ENCODE measurements at regions not wholly inside any gene's neighbourhood (a gene's known extent, or its start where the extent isn't known, plus 50 kb on each side); places are given as distances from the start of the nearest gene placed in this dataset.

DNA sequence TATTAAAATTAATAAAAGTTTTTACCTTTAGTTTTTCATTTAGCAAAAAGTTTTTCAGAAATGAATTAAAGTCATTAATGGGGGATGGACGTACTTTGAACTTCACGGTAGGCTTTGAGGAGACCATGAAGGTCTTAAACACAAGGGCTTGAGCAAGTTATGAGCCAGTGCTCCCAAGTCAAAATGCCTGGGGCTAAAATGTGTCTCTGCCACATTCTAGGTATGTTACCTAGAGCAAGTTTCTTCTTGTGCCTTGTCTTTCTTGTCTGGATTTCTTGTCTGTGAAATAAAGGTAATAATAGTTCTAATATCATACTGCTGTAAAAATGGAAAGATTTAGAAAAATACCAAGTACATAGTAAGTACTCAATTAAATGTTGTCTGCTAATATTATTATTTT, 132.7 kb upstream of the USP15 start:
- no peak for DNase-seq (ENCODE audit: low spot score)

DNA sequence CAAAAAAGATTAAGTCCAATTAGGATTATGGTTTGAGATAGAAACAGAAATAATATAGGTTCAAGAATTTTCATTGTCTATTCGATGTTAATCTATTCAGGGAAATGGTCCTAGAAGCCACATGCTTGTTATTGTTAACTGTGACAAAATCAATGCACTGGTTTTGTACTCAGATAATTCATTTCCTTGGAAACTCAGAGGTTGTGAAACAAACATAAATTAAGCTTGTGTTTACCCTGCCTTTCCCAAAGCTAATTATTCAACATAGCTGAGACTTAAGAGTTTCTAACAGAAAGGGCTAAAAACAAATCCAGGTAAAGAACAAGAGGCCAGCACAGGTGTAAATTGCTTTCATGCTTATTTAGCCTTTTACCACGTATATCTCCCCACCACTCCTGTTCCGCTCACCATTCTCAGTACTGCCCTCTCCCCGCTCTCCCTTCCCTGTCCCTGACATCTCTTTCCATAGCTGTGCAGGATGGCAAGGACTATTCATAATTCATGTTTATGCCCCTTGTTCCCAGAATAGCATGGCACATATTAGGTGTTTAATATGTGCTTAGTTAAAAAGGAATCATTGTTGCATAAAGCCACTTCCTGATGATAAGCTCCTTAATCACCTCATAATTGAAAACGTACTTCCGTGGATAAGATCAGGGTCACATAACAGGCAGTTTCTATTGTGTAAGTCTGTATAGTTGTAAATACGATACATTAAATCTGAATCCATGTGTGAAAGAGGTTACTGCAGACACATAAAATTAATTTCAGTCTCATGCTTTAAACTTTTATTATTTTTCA, 131.8 kb upstream of the USP15 start:
- DNase-seq (ENCODE audit: low spot score) = no peak

GRCh38 chr12:62129291-62129690, 130.9 kb upstream of the USP15 start:
- DNase-seq (ENCODE audit: low spot score) = no peak

DNA sequence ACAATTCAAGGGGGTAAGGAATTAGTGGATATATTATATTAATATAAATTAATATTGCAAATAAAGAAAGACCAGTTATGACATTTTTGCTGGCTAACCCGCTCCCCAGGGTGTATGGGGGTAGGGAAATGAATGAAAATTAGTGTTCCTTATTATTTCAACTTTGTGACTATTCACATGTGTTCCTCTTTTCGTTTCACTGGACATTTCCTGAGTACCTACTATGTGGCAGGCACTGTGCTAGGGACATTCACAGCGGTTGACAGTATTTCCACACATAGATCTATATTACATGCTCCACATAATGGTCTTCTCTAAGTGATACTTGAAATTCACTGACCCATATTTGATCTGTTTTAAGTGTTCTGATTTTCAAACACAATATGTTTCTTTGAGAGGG, 129.8 kb upstream of the USP15 start:
- DNase-seq (ENCODE audit: low spot score) = no peak

- DNase-seq (ENCODE audit: low spot score) = no peak
Measured at GRCh38 chr12:62130834-62131552, 129.2 kb upstream of the USP15 start.

DNA sequence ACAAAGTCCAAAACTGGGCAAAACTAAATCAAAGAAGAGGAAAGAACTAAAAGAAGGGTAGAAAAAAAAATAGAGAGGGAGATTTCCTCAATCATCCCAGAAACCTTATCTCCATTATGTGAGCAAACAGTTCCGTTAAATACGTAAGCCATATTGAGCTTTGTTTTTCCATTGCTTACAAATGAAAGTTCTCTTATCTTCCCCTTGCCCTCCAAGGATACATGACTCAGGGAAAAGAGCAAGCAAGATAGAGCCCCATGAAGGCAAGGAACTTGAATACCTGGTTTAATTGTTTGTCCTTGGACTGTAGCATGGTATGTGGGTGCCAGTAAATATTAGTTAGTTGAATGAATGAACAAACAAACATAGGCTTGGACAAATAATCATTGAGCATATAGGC, 126.8 kb upstream of the USP15 start:
- DNase-seq (ENCODE audit: low spot score) = no peak

- no peak for DNase-seq (ENCODE audit: low spot score)
Measured at GRCh38 chr12:62135553-62136200, 124.5 kb upstream of the USP15 start.

DNA sequence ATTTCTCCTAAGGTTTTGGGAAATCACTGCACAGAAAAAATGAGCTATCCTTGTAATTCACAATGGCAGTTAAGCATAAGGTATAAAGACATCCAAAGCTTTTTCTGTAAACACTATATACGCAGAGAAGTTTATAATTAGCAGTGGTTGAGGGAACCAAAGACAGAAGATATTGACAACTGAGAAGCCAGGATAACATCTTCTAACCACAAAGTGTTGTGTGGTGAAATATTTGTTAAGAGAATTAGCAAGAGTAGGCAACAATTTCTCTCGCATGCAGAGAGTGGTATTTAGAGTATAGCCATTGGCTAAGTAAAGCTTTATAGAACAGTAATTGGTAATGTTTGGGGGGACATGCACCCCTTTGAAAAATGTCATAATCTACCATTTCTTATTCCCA, 123.7 kb upstream of the USP15 start:
- no peak for DNase-seq (ENCODE audit: low spot score)

DNA sequence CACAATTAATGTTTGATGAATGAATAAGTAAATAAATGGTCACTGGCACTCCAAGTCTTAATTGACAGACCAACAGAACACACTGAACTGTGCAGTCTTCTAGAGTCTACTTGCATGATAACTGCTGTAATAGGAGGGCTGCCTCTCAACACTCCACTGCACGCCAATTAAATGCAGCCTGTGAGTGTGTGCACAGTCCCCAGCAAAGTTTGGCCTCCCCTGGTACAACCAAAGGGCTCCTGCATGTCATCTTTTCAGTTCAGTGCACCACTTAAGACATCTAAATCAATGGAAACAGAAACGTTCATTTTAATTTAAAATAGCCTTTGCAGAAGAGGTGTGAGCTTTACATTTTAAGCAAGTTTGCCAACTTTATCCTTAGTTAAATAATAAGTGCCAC, 121.7 kb upstream of the USP15 start:
- DNase-seq (ENCODE audit: low spot score) = no peak

GRCh38 chr12:62146318-62146717, 113.9 kb upstream of the USP15 start:
- DNase-seq (ENCODE audit: low spot score) = no peak

GRCh38 chr12:62158013-62158412, 102.2 kb upstream of the USP15 start:
- no peak for DNase-seq (ENCODE audit: low spot score)

DNA sequence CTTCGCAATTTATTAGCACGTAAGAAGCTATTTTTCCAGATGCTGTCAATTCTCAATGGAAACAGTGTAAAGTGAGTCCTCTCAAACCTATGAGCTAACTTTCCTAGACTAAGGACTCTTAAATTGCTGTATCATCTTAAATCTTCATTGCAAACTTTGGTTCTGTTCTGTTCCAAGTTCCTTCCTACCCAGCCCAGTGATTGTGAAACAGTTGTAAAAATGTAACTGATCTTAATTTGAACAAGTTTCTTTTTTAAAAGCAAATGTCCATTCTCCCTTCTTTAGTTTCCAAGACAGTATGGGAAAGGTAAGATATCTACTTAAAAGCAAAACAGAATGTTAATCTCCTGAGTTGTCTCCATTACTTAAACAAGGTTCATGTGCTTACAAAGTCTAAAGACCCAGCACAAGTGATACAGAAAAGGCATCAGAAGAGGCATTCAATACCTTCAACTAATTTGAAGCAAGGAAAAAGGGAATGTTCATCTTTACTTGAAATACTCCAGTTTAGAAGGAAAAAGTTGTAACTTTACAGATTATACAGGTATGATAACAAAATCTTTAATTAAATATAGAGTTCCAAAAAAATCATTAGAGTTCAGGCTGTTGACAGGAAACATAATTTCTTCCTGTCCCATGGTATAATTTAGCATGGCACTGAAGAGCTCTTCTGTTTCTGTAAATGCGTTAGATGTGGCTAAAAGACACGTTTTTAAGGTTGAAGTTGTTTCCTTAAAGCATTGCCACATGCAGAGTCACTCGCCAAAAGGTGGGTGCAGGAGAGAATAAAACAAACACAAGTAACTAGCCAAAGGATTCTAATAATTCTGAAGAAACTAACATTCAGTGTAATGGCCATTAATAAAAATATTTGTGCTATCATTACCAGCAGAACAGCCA, 101.5 kb upstream of the USP15 start:
- DNase-seq (ENCODE audit: low spot score) = no peak

DNA sequence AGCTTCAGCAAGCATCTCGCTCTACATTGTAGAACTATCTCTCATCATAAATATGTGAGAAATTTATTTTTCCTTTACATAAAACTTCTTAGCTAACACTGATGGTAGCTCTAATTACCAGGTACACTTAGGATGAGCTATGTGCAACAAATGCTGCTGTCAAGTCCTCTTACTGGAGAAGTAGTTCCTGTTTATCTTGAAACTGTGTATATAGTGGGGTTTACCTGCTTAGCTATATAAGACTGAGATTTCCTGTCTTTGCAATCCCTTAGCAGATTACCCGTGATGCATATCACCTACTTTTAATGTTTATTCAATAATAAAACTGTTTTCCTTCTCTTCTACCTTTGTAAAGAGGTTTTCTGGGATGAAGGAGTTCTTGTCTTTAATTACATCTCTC, 98.0 kb upstream of the USP15 start:
- DNase-seq (ENCODE audit: low spot score) = no peak

GRCh38 chr12:62163368-62163767, 96.8 kb upstream of the USP15 start:
- no peak for DNase-seq (ENCODE audit: low spot score)

DNA sequence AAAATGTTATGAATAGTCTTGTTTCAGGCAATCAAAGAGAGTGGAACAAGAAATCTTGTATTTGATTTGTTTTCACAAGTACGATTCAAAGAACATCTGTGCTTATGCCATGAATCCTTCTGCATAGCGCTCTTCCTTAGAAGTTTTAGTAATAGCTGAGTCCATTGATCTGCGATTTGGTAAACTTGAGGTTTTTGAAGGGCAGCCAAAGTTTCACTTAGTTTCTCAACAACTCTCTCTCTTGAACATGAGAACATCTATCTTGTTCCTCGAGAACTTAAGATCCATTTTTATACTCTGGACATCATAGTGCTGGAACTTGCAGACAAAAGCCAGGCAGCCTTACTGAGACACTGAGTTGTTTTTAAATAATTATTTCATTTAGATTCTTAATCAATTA, 96.2 kb upstream of the USP15 start:
- no peak for DNase-seq (ENCODE audit: low spot score)

GRCh38 chr12:62166525-62166924, 93.7 kb upstream of the USP15 start:
- no peak for DNase-seq (ENCODE audit: low spot score)

GRCh38 chr12:62168411-62168810, 91.8 kb upstream of the USP15 start:
- no peak for DNase-seq (ENCODE audit: low spot score)

- DNase-seq (ENCODE audit: low spot score) = no peak
Measured at GRCh38 chr12:62170241-62170640, 90.0 kb upstream of the USP15 start.

GRCh38 chr12:62190689-62191490, 69.3 kb upstream of the USP15 start:
- no peak for DNase-seq (ENCODE audit: low spot score)

DNA sequence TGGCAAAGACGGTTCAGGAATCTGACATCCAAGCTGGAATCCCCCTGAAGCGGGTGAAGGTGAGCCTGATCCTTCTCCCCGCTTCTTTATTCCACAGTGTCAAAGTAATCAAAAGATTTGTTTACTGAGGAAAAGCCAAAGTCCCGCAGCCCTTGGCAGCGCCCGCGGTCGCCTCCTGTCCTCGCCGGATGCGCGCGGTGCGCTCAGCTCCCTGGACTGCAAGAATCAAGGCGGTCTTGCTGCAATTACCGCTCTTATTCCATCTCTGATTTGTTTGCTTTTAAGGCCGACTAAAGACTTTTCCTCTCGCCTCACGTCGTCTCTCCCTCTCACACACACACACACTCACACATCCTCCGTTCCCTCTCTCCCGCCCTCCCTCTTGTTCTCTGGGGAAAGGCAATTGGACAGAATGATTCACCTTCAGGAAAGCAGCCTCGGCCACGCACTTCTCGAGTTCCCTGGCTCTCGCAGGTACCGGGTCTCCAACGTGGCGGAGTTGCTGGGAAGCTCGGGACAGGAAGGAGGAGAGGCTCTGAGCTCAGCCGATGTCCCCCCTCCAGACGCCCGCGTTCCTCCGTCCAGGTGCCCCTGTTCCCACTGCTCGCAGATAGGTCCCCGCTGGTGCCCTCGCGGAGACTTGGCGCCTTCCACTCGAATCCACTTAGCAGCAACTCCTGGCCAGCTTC, 68.6 kb upstream of the USP15 start:
- no peak for DNase-seq (ENCODE audit: low spot score)
